Neural progenitor cell (in vitro differentiated cells): ENCODE measurements at regions not wholly inside any gene's neighbourhood (a gene's known extent, or its start where the extent isn't known, plus 50 kb on each side); places are given as distances from the start of the nearest gene placed in this dataset.

Source experiments
- EZH2 ChIP-seq: fragments of 200-600 bp; sonication (generic); IDR thresholded peaks from 2 replicates; pipeline ENCODE4 v1.6.1; 2017; ENCODE audit warnings: antibody characterized with exemption, mild to moderate bottlenecking, moderate library complexity
- TF ChIP-seq, protein P1 (sequence below): fragments of 200-600 bp; sonication (generic); IDR thresholded peaks from 2 replicates; pipeline ENCODE4 v1.5.1; 2017; ENCODE audit warnings: antibody characterized with exemption, mild to moderate bottlenecking

DNA sequence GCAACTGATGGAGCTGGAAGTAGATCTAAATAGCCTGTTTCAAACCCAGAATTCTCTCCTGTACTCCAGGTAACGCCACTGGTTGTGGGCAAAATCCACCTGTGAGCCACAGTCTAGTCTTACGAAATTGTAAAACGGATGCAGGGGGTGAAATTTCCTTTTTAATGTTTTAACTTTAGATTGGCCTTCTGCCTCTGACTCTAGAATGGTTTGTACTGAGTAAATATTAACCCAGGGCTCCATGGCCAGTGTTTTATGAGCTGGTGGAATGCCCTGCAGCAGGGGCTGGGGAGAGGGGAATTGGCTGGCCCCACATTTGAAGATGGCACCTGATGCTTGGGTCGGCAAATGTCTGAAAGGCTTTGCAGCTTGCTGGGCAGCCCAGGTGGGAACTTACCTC, 156.6 kb downstream of the MYCN start:
- TF ChIP-seq, protein P1, sequence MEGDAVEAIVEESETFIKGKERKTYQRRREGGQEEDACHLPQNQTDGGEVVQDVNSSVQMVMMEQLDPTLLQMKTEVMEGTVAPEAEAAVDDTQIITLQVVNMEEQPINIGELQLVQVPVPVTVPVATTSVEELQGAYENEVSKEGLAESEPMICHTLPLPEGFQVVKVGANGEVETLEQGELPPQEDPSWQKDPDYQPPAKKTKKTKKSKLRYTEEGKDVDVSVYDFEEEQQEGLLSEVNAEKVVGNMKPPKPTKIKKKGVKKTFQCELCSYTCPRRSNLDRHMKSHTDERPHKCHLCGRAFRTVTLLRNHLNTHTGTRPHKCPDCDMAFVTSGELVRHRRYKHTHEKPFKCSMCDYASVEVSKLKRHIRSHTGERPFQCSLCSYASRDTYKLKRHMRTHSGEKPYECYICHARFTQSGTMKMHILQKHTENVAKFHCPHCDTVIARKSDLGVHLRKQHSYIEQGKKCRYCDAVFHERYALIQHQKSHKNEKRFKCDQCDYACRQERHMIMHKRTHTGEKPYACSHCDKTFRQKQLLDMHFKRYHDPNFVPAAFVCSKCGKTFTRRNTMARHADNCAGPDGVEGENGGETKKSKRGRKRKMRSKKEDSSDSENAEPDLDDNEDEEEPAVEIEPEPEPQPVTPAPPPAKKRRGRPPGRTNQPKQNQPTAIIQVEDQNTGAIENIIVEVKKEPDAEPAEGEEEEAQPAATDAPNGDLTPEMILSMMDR, result no peak
- no peak for TF ChIP-seq EZH2
